GM19239 (cell line): ENCODE measurements at regions not wholly inside any gene's neighbourhood (a gene's known extent, or its start where the extent isn't known, plus 50 kb on each side); places are given as distances from the start of the nearest gene placed in this dataset.

Experiments used
- DNase-seq: peaks from one replicate; pipeline ENCODE4 v3.0.0; 2011; ENCODE audit warnings: low spot score; ENCODE audit not compliant: insufficient read length
- FAIRE-seq: peaks from 2 replicates; lab custom pipeline; 2011; peaks lifted over from hg19 to GRCh38; lab: Jason Lieb, UNC

- FAIRE-seq: no peak
- DNase-seq: no peak
These were observed 97.2 kb upstream of the SCN7A start for GRCh38 chr2:166591226-166591625.

- FAIRE-seq (no peak), DNase-seq (no peak)
These were observed 79.3 kb upstream of the SCN7A start for GRCh38 chr2:166573391-166573790.

GRCh38 chr2:166572937-166573336 lies 78.9 kb upstream of the SCN7A start:
- DNase-seq: no peak
- FAIRE-seq: no peak

- no peak for DNase-seq
- no peak for FAIRE-seq
These were observed 74.4 kb upstream of the SCN7A start for GRCh38 chr2:166568409-166568808.

GRCh38 chr2:166565501-166565900 lies 71.5 kb upstream of the SCN7A start:
- FAIRE-seq (no peak), DNase-seq (no peak)

- FAIRE-seq (no peak), DNase-seq (no peak)
These were observed 69.8 kb upstream of the SCN7A start for GRCh38 chr2:166563894-166564293.

GRCh38 chr2:166560022-166560421 lies 66.0 kb upstream of the SCN7A start:
- FAIRE-seq (no peak), DNase-seq (no peak)

GRCh38 chr2:166550923-166551322 lies 56.9 kb upstream of the SCN7A start:
- DNase-seq (no peak), FAIRE-seq (no peak)

GRCh38 chr2:166545473-166545872 lies 51.4 kb upstream of the SCN7A start:
- no peak for FAIRE-seq
- DNase-seq: no peak
